DOHH2 (cell line): ENCODE measurements at regions not wholly inside any gene's neighbourhood (a gene's known extent, or its start where the extent isn't known, plus 50 kb on each side); places are given as distances from the start of the nearest gene placed in this dataset.

Source experiments
- H3F3A ChIP-seq: fragments of 200-600 bp; sonication (generic), shearing (Covaris generic); 2 replicates; pipeline ENCODE4 v1.6.0; 2016; ENCODE audit warnings: antibody characterized with exemption, mild to moderate bottlenecking; ENCODE audit not compliant: control insufficient read depth, insufficient read depth
- H3K27ac ChIP-seq: fragments of 200-600 bp; sonication (generic); 2 replicates; pipeline ENCODE4 v1.5.1; 2014; ENCODE audit warnings: low read depth, mild to moderate bottlenecking, low read length, moderate library complexity
- H3K27me3 ChIP-seq: fragments of 200-600 bp; sonication (generic); 2 replicates; pipeline ENCODE4 v1.6.1; 2014; ENCODE audit warnings: mild to moderate bottlenecking, low read length, mixed read lengths; ENCODE audit not compliant: control insufficient read depth
- H3K36me3 ChIP-seq: fragments of 200-600 bp; sonication (generic); 2 replicates; pipeline ENCODE4 v1.6.1; 2014; ENCODE audit warnings: mild to moderate bottlenecking, low read length, moderate library complexity, mixed read lengths; ENCODE audit not compliant: control insufficient read depth
- H3K4me1 ChIP-seq: fragments of 200-600 bp; sonication (generic); 2 replicates; pipeline ENCODE4 v1.6.1; 2014; ENCODE audit warnings: mild to moderate bottlenecking, low read length, mixed read lengths; ENCODE audit not compliant: control insufficient read depth
- H3K4me2 ChIP-seq: fragments of 200-600 bp; sonication (generic); 2 replicates; pipeline ENCODE4 v1.6.0; 2014; ENCODE audit warnings: mild to moderate bottlenecking, low read length, moderate library complexity
- H3K4me3 ChIP-seq: fragments of 200-600 bp; sonication (generic); 2 replicates; pipeline ENCODE4 v1.5.1; 2014; ENCODE audit warnings: mild to moderate bottlenecking, low read length, mixed read lengths
- H3K79me2 ChIP-seq: fragments of 200-600 bp; sonication (generic); 2 replicates; pipeline ENCODE4 v1.6.1; 2014; ENCODE audit warnings: mild to moderate bottlenecking, low read length, mixed read lengths; ENCODE audit not compliant: control insufficient read depth
- H3K9me2 ChIP-seq: fragments of 200-600 bp; sonication (generic); replicated peaks from 2 replicates; pipeline ENCODE4 v1.6.1; 2014; ENCODE audit warnings: mild to moderate bottlenecking, low read length, mixed read lengths; ENCODE audit not compliant: control insufficient read depth
- H3K9me3 ChIP-seq: fragments of 200-600 bp; sonication (generic); 2 replicates; pipeline ENCODE4 v1.6.1; 2014; ENCODE audit warnings: antibody characterized with exemption, low read length, mixed read lengths; ENCODE audit not compliant: control insufficient read depth, insufficient read depth
- H4K20me1 ChIP-seq: fragments of 200-600 bp; sonication (generic); 2 replicates; pipeline ENCODE4 v1.6.0; 2014; ENCODE audit warnings: low read depth, mild to moderate bottlenecking, antibody characterized with exemption, low read length, moderate library complexity; ENCODE audit not compliant: control insufficient read depth, insufficient read depth
- EZH2phosphoT487 ChIP-seq: fragments of 200-600 bp; sonication (generic); IDR thresholded peaks from 2 replicates; pipeline ENCODE4 v1.6.1; 2017; ENCODE audit warnings: borderline replicate concordance, mild to moderate bottlenecking, antibody characterized with exemption, low read length, moderate library complexity, mixed read lengths
- TF ChIP-seq, protein P1 (sequence below): fragments of 200-600 bp; sonication (generic); IDR thresholded peaks from one replicate; pipeline ENCODE4 v1.5.1; 2014; ENCODE audit warnings: antibody characterized with exemption, mild to moderate bottlenecking, low read depth, low read length; ENCODE audit not compliant: poor library complexity, severe bottlenecking

- H3K4me2 ChIP-seq, result no peak overlapping the region
- no peaks in the 10 kb centered on the region for H3F3A ChIP-seq
- H4K20me1 ChIP-seq, result no peaks in the 10 kb centered on the region
- no peaks in the 10 kb centered on the region for H3K9me2 ChIP-seq
- no peaks in the 10 kb centered on the region for H3K79me2 ChIP-seq
- peaks cover 6% of the 10 kb centered on the region for H3K9me3 ChIP-seq
- H3K4me3 ChIP-seq, result no peak overlapping the region
- no peaks in the 10 kb centered on the region for H3K36me3 ChIP-seq
- no peak for TF ChIP-seq EZH2phosphoT487
- TF ChIP-seq, protein P1, sequence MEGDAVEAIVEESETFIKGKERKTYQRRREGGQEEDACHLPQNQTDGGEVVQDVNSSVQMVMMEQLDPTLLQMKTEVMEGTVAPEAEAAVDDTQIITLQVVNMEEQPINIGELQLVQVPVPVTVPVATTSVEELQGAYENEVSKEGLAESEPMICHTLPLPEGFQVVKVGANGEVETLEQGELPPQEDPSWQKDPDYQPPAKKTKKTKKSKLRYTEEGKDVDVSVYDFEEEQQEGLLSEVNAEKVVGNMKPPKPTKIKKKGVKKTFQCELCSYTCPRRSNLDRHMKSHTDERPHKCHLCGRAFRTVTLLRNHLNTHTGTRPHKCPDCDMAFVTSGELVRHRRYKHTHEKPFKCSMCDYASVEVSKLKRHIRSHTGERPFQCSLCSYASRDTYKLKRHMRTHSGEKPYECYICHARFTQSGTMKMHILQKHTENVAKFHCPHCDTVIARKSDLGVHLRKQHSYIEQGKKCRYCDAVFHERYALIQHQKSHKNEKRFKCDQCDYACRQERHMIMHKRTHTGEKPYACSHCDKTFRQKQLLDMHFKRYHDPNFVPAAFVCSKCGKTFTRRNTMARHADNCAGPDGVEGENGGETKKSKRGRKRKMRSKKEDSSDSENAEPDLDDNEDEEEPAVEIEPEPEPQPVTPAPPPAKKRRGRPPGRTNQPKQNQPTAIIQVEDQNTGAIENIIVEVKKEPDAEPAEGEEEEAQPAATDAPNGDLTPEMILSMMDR, result no peak
- no peaks in the 10 kb centered on the region for H3K4me1 ChIP-seq
- H3K27ac ChIP-seq, result no peak overlapping the region
- H3K27me3 ChIP-seq, result peaks cover 15% of the 10 kb centered on the region
Measured at GRCh38 chr14:101098641-101099040, 195.1 kb upstream of the RTL1 start.

DNA sequence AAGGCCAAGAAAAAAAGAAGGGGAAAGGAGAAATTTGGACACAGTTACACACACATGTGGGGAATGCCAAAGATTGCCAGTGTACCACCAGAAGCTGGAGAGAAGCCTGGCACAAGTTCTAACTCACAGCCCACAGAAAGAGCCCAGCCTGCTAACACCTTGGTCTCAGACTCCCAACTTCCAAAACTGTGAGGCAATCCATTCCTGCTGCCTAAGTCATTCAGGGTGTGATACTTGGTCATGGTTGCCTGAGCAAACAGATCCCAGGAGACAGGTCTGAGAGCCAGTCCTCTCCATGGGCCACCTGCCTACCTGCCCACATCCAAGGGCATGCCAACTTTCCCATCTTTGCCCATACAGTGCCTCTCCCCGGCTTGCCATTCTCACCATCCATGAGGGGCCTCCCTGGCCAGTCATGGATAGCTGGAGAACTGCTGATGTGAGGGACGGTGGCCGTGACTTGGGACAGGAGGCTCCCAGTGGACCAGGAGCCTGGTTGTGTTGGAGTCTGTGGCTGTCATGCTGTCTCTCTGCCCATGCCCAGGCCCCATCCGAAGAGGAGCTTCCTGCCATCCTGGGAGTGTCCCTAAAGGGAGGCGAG, 198.0 kb upstream of the RTL1 start:
- no peak overlapping the region for H3K27ac ChIP-seq
- TF ChIP-seq, protein P1, result no peak
- TF ChIP-seq EZH2phosphoT487, result no peak
- H3K4me1 ChIP-seq, result no peaks in the 10 kb centered on the region
- H4K20me1 ChIP-seq, result no peaks in the 10 kb centered on the region
- H3K36me3 ChIP-seq, result no peaks in the 10 kb centered on the region
- no peaks in the 10 kb centered on the region for H3K79me2 ChIP-seq
- no peak overlapping the region for H3K4me3 ChIP-seq
- peaks cover 6% of the 10 kb centered on the region for H3K9me3 ChIP-seq
- H3K9me2 ChIP-seq, result no peaks in the 10 kb centered on the region
- no peak overlapping the region for H3K4me2 ChIP-seq
- peaks cover 11% of the 10 kb centered on the region for H3K27me3 ChIP-seq
- no peaks in the 10 kb centered on the region for H3F3A ChIP-seq

GRCh38 chr14:101102875-101103274, 199.4 kb upstream of the RTL1 start:
- peaks cover 6% of the 10 kb centered on the region for H3K9me3 ChIP-seq
- no peak overlapping the region for H3K4me2 ChIP-seq
- TF ChIP-seq, protein P1, result no peak
- TF ChIP-seq EZH2phosphoT487, result no peak
- no peak overlapping the region for H3K4me3 ChIP-seq
- no peaks in the 10 kb centered on the region for H3K4me1 ChIP-seq
- no peaks in the 10 kb centered on the region for H4K20me1 ChIP-seq
- peaks cover 4% of the 10 kb centered on the region; the same call in 1 of the 2 replicates for H3K27me3 ChIP-seq
- no peaks in the 10 kb centered on the region for H3K79me2 ChIP-seq
- H3K27ac ChIP-seq, result no peak overlapping the region
- H3K9me2 ChIP-seq, result no peaks in the 10 kb centered on the region
- no peaks in the 10 kb centered on the region for H3K36me3 ChIP-seq
- H3F3A ChIP-seq, result no peaks in the 10 kb centered on the region
